HL-60 (cell line): ENCODE measurements at regions not wholly inside any gene's neighbourhood (a gene's known extent, or its start where the extent isn't known, plus 50 kb on each side); places are given as distances from the start of the nearest gene placed in this dataset.

ENCODE experiments used
- CTCF ChIP-seq: IDR thresholded peaks from one replicate; pipeline ENCODE4 v1.5.1; 2011; ENCODE audit warnings: low read length, control low read depth, inconsistent platforms; ENCODE audit not compliant: insufficient read depth
- POLR2AphosphoS5 ChIP-seq: IDR thresholded peaks from 2 replicates; pipeline ENCODE4 v1.6.1; 2012; ENCODE audit warnings: low read depth
- REST ChIP-seq: IDR thresholded peaks from 2 replicates; pipeline ENCODE4 v1.6.1; 2012; ENCODE audit warnings: low read depth; ENCODE audit not compliant: insufficient replicate concordance

GRCh38 chr13:109545931-109546330 lies 240.5 kb downstream of the IRS2 start:
- TF ChIP-seq CTCF (no peak), POLR2AphosphoS5 (no peak), REST (no peak)
